HepG2 (cell line): ENCODE measurements at regions not wholly inside any gene's neighbourhood (a gene's known extent, or its start where the extent isn't known, plus 50 kb on each side); places are given as distances from the start of the nearest gene placed in this dataset.

ENCODE experiments used
- ATAC-seq: fragments of 200-7000 bp; cut with Tn5 transposase; 3 replicates; pipeline ENCODE4 v1.9.1; 2020; ENCODE audit warnings: mild to moderate bottlenecking, moderate library complexity
- BruUV-seq: library from RNA; stranded (reverse); fragments of 400-500 nt; replicated peaks from 2 replicates; lab custom pipeline; 2021; lab: Mats Ljungman, UMichigan
- CTCF ChIA-PET: fragments of 300-600 bp; formaldehyde crosslinking; extraction: SDS; loops from one replicate; lab custom pipeline; 2021; ENCODE audit warnings: low total read pairs, inconsistent platforms, low intra/inter-chr PET ratio; lab: Yijun Ruan, JAX
- POLR2A ChIA-PET: fragments of 350-600 bp; sonication (Branson Sonifier 250); formaldehyde crosslinking; loops from one replicate; lab custom pipeline; 2020; ENCODE audit warnings: antibody characterized with exemption, inconsistent platforms; lab: Yijun Ruan, JAX
- DNase-seq: peaks from one replicate; pipeline ENCODE4 v3.0.0-alpha.2; 2015; ENCODE audit warnings: low spot score
- FAIRE-seq: peaks from 3 replicates; lab custom pipeline; 2011; peaks lifted over from hg19 to GRCh38; lab: Jason Lieb, UNC
- H2AFZ ChIP-seq: one replicate; pipeline ENCODE4 v1.6.1; 2011; ENCODE audit warnings: low read length, inconsistent platforms
- H3K27ac ChIP-seq: fragments of 300-600 bp; 3 replicates; pipeline ENCODE4 v1.8.0; 2011; ENCODE audit warnings: mixed run types, mild to moderate bottlenecking, mixed read lengths, low read length, inconsistent platforms; ENCODE audit not compliant: insufficient read depth; ENCODE audit errors: extremely low read length
- H3K27me3 ChIP-seq, 2 experiments: fragments of 200-600 bp in 1 of 2; 2 replicates in 1 of 2; 3 replicates in 1 of 2; pipeline versions ENCODE4 v1.6.0 to v1.8.0; 2011; ENCODE audit warnings: low read length in 2 of 2, mild to moderate bottlenecking in 2 of 2, moderate library complexity in 2 of 2, inconsistent platforms in 1 of 2; ENCODE audit not compliant: insufficient read depth in 2 of 2, control insufficient read depth in 1 of 2
- H3K36me3 ChIP-seq, 2 experiments: fragments of 200-600 bp in 1 of 2; replicated peaks in 1 of 2; 2 replicates in 1 of 2; 3 replicates in 1 of 2; pipeline versions ENCODE4 v1.5.1 to v1.8.0; 2011; ENCODE audit warnings: low read length in 2 of 2, inconsistent platforms in 1 of 2; ENCODE audit not compliant: insufficient read depth in 2 of 2, control insufficient read depth in 1 of 2
- H3K4me1 ChIP-seq: 2 replicates; pipeline ENCODE4 v1.5.1; 2012; ENCODE audit warnings: low read length, inconsistent platforms; ENCODE audit not compliant: insufficient read depth
- H3K4me2 ChIP-seq: 2 replicates; pipeline ENCODE4 v1.6.0; 2011; ENCODE audit warnings: low read depth, low read length, inconsistent platforms
- H3K4me3 ChIP-seq, 3 experiments: fragments of 200-600 bp in 1 of 3; sonication (generic), shearing (Covaris generic) in 1 of 3; replicated peaks in 1 of 3; 2 replicates each; pipeline ENCODE4 v1.5.1; 2011 to 2016; ENCODE audit warnings: low read length in 3 of 3, inconsistent platforms in 2 of 3, low read depth in 2 of 3, mild to moderate bottlenecking in 2 of 3, control low read depth in 1 of 3, mixed read lengths in 1 of 3; ENCODE audit not compliant: insufficient read depth in 1 of 3
- H3K79me2 ChIP-seq: one replicate; pipeline ENCODE4 v1.6.1; 2011; ENCODE audit warnings: low read length, inconsistent platforms; ENCODE audit not compliant: insufficient read depth
- H3K9ac ChIP-seq: 2 replicates; pipeline ENCODE4 v1.6.0; 2011; ENCODE audit warnings: mild to moderate bottlenecking, low read depth, low read length, inconsistent platforms; ENCODE audit not compliant: insufficient read depth
- H3K9me3 ChIP-seq: 2 replicates; pipeline ENCODE4 v1.5.1; 2012; ENCODE audit warnings: mild to moderate bottlenecking, low read length
- H4K20me1 ChIP-seq: 2 replicates; pipeline ENCODE4 v1.6.0; 2011; ENCODE audit warnings: inconsistent platforms, mild to moderate bottlenecking, low read length, moderate library complexity; ENCODE audit not compliant: insufficient read depth
- EZH2 ChIP-seq: conservative IDR thresholded peaks from 2 replicates; pipeline ENCODE4 v1.6.1; 2012; ENCODE audit warnings: mild to moderate bottlenecking, low read depth, low read length, moderate library complexity
- HDAC1 ChIP-seq: sonication (generic); formaldehyde crosslinking; IDR thresholded peaks from 2 replicates; pipeline ENCODE4 v1.5.1; 2020; ENCODE audit warnings: mild to moderate bottlenecking, missing genetic modification reagents
- HNF4G ChIP-seq, 2 experiments: sonication (generic) in 1 of 2; formaldehyde crosslinking in 1 of 2; IDR thresholded peaks; 2 replicates each; pipeline versions ENCODE4 v1.4.0 to v1.6.1; 2011 to 2020; ENCODE audit warnings: borderline replicate concordance in 2 of 2, low read depth in 2 of 2, mild to moderate bottlenecking in 2 of 2, low read length in 1 of 2, missing genetic modification reagents in 1 of 2, moderate library complexity in 1 of 2
- KAT7 ChIP-seq: IDR thresholded peaks from 2 replicates; pipeline ENCODE4 v1.6.1; 2018; ENCODE audit warnings: borderline replicate concordance, missing compliant biosample characterization
- KLF12 ChIP-seq: sonication (generic); formaldehyde crosslinking; IDR thresholded peaks from 2 replicates; pipeline ENCODE4 v1.4.0; 2020; ENCODE audit warnings: missing genetic modification reagents, borderline replicate concordance
- POGZ ChIP-seq: sonication (generic); formaldehyde crosslinking; IDR thresholded peaks from 2 replicates; pipeline ENCODE4 v1.4.0; 2020; ENCODE audit warnings: mild to moderate bottlenecking, missing genetic modification reagents
- PRMT3 ChIP-seq: sonication (generic); formaldehyde crosslinking; IDR thresholded peaks from 2 replicates; pipeline ENCODE4 v1.8.1; 2022; ENCODE audit warnings: low read depth, mild to moderate bottlenecking, moderate library complexity, missing genetic modification reagents, borderline replicate concordance
- ZMAT3 ChIP-seq: sonication (generic); formaldehyde crosslinking; conservative IDR thresholded peaks from 2 replicates; pipeline ENCODE4 v1.7.0; 2021; ENCODE audit warnings: missing genetic modification reagents
- ZNF12 ChIP-seq: sonication (generic); formaldehyde crosslinking; IDR thresholded peaks from 2 replicates; pipeline ENCODE4 v1.5.0; 2020; ENCODE audit warnings: missing genetic modification reagents
- ZNF274 ChIP-seq: sonication (generic); formaldehyde crosslinking; IDR thresholded peaks from 2 replicates; pipeline ENCODE4 v1.5.1; 2020; ENCODE audit warnings: mild to moderate bottlenecking, missing genetic modification reagents
- ZNF556 ChIP-seq: sonication (generic); formaldehyde crosslinking; IDR thresholded peaks from 2 replicates; pipeline ENCODE4 v1.4.0; 2020; ENCODE audit warnings: mild to moderate bottlenecking, missing genetic modification reagents, borderline replicate concordance
- ZNF850 ChIP-seq: sonication (generic); formaldehyde crosslinking; conservative IDR thresholded peaks from 2 replicates; pipeline ENCODE4 v1.9.0; 2021; ENCODE audit warnings: mild to moderate bottlenecking, missing genetic modification reagents
- WGBS: methylation state at CpG from one replicate; pipeline ENCODE4 v1.1.6; 2017; ENCODE audit warnings: low lambda C conversion rate; 5-methylcytosine and 5-hydroxymethylcytosine counted together
- in situ Hi-C: cut with HindIII; loops from 2 replicates; pipeline ENCODE4 v1.10.0; 2017; ENCODE audit warnings: low pct_unique_long_range_greater_than_20kb; ENCODE audit not compliant: extremely low pct_ligation_motif_present
- intact Hi-C: fragments of 100-400 bp; cut with micrococcal nuclease; formaldehyde crosslinking; loops from one replicate; pipeline ENCODE4 v1.10.0; 2022; ENCODE audit not compliant: unreplicated experiment

DNA sequence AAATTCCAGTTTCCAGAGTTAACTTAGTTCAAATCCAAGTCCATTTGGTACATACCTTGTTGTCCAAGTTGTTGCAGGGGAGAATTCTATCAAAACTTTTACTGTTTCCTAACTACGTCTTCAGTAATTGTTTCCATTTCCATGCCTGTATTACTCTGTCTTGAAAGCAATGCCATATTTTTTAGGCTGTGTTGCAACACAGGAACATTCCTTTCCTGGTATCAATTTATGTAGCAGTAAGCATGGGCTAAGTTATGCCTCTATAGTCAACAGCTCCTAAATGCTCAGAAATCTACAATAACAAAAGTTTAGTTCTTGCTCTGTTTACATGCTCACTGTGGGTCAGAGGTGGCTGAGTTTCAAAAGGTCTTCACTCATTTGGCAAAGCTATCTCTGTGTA, 1943.8 kb upstream of the PIK3C3 start:
- Histone ChIP-seq H3K4me1 (no peaks in the 10 kb centered on the region), H3K4me3 (no peak overlapping the region), H4K20me1 (no peaks in the 10 kb centered on the region), H3K9me3 (no peaks in the 10 kb centered on the region), H3K36me3 (no peaks in the 10 kb centered on the region), H3K79me2 (no peaks in the 10 kb centered on the region), H3K27me3 (no peaks in the 10 kb centered on the region), H3K4me2 (no peak overlapping the region), H3K9ac (no peak overlapping the region), H2AFZ (no peak overlapping the region), H3K27ac (no peak overlapping the region)
- in situ Hi-C loops: no loop called here
- POLR2A ChIA-PET: no interaction called here
- BruUV-seq: no TSS peak
- intact Hi-C loops: no loop called here
- WGBS: 35% methylated on average over 1 of the region's 1 CpG
- FAIRE-seq (no peak), DNase-seq (no peak), ATAC-seq (no peak)
- TF ChIP-seq KLF12 (CRISPR knock-in tag) (no peak), ZNF274 (no peak), ZNF12 (CRISPR knock-in tag) (0 out of 2 replicates have a peak, but pooled peaks have one; percentile 20), HDAC1 (CRISPR knock-in tag) (no peak), KAT7 (CRISPR knock-in tag) (no peak)
- CTCF ChIA-PET: no interaction called here

DNA sequence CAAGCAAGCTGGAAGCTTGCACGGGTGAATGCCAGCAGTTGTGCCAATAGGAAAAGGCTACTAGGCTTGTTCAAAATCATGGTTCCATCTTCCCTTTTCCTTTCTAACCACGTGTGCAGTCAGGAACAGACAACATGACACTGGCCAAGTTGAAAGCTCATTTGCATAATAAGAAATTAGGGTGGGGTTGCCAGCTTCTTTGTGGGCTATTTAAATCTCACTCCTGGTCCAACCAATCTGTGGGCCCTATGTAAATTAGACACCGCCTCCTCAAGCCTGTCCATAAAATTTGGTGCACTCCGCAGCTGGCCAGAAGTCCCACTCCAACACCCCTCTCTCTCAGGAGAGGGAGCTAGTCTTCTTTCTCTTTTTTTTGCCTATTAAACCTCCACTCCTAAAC, 1948.4 kb upstream of the PIK3C3 start:
- H3K9ac ChIP-seq: no peak overlapping the region
- in situ Hi-C loops: no loop called here
- FAIRE-seq (no peak), DNase-seq (no peak), ATAC-seq (no peak)
- no peak overlapping the region for H2AFZ ChIP-seq
- intact Hi-C loops: no loop called here
- no peaks in the 10 kb centered on the region for H3K36me3 ChIP-seq
- no peak overlapping the region for H3K4me3 ChIP-seq
- no peaks in the 10 kb centered on the region for H3K4me1 ChIP-seq
- ChIA-PET POLR2A (no interaction called here), CTCF (no interaction called here)
- no peak overlapping the region for H3K4me2 ChIP-seq
- H3K79me2 ChIP-seq: no peaks in the 10 kb centered on the region
- WGBS: 34% methylated on average over 4 of the region's 4 CpGs
- H4K20me1 ChIP-seq: no peaks in the 10 kb centered on the region
- TF ChIP-seq EZH2 (no peak), PRMT3 (no peak), ZNF556 (no peak), POGZ (CRISPR knock-in tag) (no peak), HNF4G (IDR thresholded peaks at IDR 0.05; ENCODE audit: borderline replicate concordance, low read depth, low read length) (no peak), HNF4G (CRISPR knock-in tag; IDR thresholded peaks at IDR 0.05; ENCODE audit: borderline replicate concordance, low read depth) (no peak), ZMAT3 (CRISPR knock-in tag) (no peak), ZNF850 (CRISPR knock-in tag) (no peak)
- no peaks in the 10 kb centered on the region for H3K27me3 ChIP-seq
- no peak overlapping the region for H3K27ac ChIP-seq
- no TSS peak for BruUV-seq
- no peaks in the 10 kb centered on the region for H3K9me3 ChIP-seq
